OCI-LY3 (cell line): ENCODE measurements at regions not wholly inside any gene's neighbourhood (a gene's known extent, or its start where the extent isn't known, plus 50 kb on each side); places are given as distances from the start of the nearest gene placed in this dataset.

Source experiments
- CTCF ChIP-seq: fragments of 200-600, 300-600 bp; sonication (generic); IDR thresholded peaks from 2 replicates; pipeline ENCODE4 v1.5.1; 2014; ENCODE audit warnings: antibody characterized with exemption, low read length, low read depth
- EZH2phosphoT487 ChIP-seq: fragments of 200-600 bp; shearing (Covaris generic); IDR thresholded peaks from 2 replicates; pipeline ENCODE4 v1.6.1; 2018; ENCODE audit warnings: antibody characterized with exemption, mixed run types, low read depth

GRCh38 chr1:219529116-219529515, 83.8 kb downstream of the ZC3H11B start:
- TF ChIP-seq CTCF, result no peak
- no peak for TF ChIP-seq EZH2phosphoT487
